Germinal center (tissue), 1 donor: ENCODE measurements at regions not wholly inside any gene's neighbourhood (a gene's known extent, or its start where the extent isn't known, plus 50 kb on each side); places are given as distances from the start of the nearest gene placed in this dataset.
A peak's percentile ranks its signal among the peaks of the same experiment; 100 is the strongest.
"Not testable (repeated sequence)": the region's sequence is repeated elsewhere in the genome, so short reads cannot be mapped to it uniquely, and the experiment has no call there.

Experiments
- DNase-seq: peaks from one replicate; pipeline ENCODE4 v3.0.0; 2012; ENCODE audit warnings: mixed read lengths, low spot score

DNA sequence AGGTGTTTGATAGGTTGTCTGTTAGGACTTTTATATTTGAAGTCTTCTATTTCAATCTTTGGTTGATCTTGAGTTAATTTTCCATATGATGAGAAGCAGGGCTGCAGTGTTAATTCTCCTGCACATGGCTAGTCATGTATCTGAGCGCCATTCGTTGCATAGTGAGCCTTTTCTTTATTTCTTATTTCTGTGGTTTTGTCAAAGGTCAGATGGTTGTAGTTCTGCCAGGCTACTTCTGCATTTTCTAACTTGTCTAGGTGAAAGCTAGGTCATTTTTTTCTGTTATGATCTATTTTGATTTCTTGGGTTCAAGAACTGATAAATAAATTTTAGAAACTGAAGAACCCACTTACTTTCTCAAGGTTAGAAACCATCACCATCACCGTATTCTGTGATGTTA, 56.7 kb downstream of the CCDC74A start:
- no peak for DNase-seq

DNA sequence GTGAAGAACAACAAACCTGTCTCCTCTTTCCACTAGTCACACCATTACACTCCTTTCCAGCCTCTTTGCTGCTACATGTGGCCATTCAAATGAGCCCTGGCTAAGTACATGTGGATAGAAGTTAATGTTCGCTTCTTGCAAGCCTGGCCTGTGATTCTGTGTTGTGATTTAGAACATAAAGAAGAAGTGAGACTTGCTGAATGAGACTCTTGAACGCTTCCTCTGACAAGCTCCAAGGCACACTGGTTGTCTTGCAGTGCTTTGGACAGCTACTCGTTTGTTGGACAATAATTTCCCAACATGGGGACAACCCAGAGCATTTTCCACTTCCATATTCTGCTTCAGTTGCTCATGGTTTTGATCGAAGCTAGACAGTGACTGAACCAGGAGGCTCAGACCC, 57.3 kb downstream of the CCDC74A start:
- peak; percentile 36 for DNase-seq

DNA sequence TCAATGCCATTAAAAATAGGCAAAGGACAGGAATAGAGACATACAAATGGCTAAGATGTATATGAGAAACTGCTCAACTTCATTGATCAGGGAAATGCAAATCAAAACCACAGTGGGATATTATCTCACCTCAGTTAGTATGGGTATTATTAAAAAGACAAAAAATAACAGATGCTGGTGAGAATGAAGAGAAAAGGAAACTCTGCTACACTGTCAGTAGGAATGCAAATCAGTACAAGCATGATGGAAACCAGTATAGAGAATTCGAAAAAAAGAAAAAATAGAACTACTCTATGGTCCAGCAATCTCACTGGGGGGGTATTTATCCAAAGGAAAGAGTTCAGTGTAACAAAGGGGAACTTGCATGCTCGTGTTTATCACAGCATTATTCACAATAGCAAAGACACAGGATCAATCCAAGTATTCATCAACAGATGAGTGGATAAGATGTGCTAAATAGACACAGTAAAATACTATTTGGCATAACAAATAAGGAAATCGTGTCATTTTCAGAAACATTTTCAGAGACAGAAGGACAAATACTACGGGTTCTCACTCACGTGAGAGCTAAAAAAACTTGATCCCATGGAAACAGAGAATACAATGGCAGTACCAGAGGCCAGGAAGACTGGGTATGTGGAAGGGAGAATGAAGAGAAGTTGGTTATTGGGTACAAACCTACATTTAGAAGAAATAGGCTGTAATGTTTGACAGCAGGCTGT, 60.6 kb downstream of the CCDC74A start:
- DNase-seq = peak; percentile 25

DNA sequence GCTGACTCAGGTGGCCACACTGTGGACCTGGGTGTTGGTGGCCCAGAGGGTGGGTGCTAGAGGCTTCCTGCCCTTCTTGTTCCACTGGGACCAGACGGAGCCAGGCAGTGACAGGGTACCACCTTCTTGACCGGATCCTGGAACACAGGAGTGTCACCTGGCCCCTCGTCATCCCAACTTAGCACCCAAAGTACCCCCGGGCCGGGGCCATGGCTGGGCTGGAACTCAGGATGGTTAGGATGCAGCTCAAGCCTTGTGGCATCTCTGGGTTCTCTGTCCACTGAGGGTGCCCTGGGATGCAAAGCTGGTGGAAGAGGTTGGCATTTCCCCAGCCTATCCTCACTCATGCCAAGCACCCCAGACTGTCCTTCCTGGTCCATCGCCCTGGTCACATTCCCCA, 61.4 kb downstream of the CCDC74A start:
- not testable (repeated sequence) for DNase-seq

DNA sequence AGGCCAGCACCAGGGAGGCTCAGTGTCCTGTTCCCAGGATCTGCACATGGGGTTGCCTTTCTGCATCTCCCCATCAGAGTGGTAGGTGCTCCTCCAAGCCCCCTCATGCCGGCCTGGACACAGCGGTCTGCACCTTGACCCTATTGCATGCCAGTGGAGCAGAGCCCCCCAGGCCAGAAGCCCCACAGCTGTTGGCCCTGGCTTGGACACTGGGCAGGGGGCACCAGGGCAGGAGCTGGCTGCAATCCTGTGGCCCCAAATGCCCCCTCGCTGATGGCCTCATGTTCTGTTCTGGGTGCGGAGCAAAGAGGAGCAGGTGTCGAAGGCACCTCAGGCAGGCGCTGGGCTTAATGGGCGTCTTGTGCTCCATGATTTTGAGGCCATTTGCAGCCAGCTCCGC, 62.7 kb downstream of the CCDC74A start:
- DNase-seq = no peak

DNA sequence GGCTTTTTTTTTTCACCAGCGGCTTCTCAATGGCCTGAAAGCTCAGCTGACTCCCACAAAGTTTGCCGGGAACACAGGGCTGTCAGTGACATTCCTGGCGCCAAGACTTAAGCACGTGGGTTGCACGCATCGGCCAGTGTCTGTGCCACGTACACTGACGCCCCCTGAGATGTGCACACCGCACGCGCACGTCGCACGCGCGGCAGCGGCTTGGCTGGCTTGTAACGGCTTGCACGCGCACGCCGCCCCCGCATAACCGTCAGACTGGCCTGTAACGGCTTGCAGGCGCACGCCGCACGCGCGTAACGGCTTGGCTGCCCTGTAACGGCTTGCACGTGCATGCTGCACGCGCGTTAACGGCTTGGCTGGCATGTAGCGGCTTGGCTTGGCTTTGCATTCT, 63.2 kb downstream of the CCDC74A start:
- DNase-seq = no peak

DNA sequence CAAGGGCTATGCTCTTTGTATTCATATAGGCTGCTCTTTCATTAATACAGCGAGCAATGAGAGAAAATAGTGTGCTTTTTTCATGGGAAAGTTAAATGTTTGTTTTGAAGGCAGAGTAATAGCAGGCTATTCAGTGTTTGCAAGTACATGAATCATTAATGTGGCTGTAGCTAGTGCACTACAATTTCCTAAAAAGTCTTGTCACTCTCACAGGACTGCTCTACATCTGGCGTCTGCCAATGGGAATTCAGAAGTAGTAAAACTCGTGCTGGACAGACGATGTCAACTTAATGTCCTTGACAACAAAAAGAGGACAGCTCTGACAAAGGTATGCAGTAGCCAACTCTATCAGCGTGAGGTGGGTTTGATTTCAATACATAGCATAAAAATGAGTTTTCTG, 68.9 kb downstream of the CCDC74A start:
- not testable (repeated sequence) for DNase-seq

DNA sequence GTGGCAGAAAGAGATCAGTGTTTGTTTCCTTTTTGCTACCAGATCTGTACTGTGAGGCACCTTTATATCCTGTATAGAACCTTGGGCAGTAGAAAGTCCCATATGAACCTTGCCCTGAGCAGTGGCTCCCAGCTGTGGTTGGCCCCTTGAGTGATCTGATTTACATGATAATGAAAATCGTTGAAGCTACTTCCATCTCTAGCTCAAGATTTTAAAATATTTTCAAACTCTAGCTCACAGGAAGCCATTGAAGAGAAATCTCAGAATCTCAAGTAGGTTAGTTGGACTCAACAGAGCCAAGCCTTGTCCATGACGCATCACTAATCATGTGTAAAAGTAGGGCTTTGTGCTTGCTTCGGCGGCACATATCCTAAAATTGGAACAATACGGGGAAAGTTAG, 74.8 kb downstream of the CCDC74A start:
- not testable (repeated sequence) for DNase-seq

DNA sequence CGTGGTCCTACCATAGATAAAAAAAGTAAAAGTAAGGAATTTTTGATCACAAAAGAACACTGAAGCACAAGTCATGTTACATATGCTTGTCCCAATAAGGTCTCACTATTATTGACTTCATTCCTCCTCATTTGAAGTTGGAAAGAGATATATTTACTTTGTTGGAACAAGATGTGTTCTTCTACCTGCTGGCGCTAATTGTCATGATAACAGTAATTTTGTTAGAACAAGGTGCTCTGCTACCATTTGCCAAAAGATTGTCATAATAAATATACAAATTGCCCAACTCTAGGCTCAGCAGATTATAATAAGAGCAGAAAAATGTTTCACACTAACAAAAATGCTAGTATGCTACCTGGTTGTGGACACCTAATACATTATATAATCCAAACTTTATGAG, 77.0 kb downstream of the CCDC74A start:
- DNase-seq = not testable (repeated sequence)

DNA sequence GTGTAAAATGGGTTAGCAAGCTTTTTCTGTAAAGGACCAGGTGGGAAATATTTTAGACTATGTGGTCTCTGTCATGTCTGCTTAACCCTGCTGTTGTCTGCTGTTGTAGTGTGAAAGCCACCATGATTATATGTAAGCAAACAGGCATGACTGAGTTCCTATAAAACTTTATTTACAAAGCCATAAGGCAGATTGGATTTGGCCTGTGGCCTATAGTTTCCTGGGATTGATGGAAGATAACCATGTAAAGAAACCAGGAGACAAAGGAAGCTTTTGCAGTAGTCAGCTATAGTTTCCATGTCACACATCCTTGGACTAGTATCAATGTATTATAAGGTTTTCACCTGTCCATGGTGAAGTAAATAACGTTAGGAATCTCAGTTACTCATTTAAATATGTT, 78.7 kb downstream of the CCDC74A start:
- not testable (repeated sequence) for DNase-seq

DNA sequence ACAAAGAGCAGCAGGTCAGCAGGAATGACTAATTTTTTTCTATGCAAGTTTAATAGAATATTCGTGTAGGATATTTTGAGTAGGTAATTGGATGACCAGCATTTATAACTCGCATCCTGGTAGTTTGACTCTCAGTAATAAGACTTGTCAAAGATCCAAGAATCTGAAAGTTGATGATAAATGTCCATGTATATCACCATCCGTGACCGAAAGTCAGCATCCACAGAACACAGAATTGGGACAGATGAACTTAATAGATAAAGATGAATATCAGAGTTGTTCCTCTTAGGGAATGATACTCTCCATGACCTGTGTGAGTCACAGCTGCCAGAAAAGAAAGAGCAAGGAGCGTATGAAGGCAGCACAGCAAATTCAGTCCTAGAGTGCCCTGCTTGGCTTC, 79.4 kb downstream of the CCDC74A start:
- not testable (repeated sequence) for DNase-seq

DNA sequence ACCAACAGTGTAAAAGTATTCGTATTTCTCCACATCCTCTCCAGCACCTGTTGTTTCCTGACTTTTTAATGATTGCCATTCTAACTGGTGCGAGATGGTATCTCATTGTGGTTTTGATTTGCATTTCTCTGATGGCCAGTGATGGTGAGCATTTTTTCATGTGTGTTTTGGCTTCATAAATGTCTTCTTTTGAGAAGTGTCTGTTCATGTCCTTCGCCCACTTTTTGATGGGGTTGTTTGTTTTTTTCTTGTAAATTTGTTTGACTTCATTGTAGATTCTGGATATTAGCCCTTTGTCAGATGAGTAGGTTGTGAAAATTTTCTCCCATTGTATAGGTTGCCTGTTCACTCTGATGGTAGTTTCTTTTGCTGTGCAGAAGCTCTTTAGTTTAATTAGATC, 86.9 kb downstream of the CCDC74A start:
- DNase-seq = not testable (repeated sequence)

DNA sequence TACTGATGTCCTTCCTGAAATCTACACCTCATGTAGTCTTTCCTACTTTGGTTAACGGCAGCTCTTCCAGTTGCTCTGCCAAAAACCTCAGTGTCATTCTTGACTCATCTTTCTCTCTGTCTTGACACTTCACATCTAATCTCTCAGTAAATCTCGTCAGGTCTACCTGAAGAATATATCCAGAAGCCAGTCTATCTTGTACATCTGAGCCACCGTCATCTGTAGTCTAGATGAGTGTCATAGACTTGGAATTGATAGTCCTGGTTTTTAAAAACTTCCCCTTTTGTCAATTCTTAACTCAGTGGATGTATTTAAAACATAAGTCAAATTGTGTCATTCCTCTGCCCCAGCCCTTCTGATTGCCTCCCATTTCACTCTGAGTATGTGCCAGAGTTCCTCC, 90.6 kb downstream of the CCDC74A start:
- DNase-seq = not testable (repeated sequence)

DNA sequence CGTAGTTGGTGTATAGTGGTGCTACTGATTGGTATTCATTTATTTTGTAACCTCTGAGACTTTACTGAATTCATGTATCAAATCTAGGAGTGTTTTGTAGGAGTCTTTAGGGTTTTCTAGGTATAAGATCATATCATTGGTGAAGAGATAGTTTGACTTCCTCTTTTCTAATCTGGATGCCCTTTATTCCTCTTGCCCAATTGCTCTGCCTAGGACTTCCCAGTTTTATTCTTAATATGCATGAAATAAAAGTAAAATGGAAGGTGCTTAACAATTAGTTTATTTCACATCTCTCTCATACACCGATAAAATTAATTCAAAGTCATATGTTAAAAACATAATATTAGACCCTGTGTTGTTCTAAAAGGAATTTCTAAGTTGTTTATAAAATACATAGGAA, 95.2 kb downstream of the CCDC74A start:
- DNase-seq = not testable (repeated sequence)

DNA sequence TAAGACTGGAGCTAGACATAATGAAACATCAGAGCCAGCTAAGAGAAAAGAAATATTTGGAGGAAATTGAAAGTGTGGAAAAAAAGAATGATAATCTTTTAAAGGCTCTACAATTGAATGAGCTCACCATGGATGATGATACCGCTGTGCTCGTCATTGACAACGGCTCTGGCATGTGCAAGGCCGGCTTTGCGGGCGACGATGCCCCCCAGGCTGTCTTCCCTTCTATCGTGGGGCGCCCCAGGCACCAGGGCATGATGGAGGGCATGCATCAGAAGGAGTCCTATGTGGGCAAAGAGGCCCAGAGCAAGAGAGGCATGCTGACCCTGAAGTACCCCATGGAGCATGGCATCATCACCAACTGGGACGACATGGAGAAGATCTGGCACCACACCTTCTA, 98.3 kb downstream of the CCDC74A start:
- DNase-seq = not testable (repeated sequence)

DNA sequence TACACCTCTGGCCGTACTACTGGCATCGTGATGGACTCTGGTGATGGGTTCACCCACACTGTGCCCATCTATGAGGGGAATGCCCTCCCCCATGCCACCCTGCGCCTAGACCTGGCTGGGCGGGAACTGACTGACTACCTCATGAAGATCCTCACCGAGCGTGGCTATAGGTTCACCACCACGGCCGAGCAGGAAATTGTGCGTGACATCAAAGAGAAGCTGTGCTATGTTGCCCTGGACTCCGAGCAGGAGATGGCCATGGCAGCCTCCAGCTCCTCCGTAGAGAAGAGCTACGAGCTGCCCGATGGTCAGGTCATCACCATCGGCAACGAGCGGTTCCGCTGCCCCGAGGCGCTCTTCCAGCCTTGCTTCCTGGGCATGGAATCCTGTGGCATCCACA, 98.9 kb downstream of the CCDC74A start:
- DNase-seq = not testable (repeated sequence)

DNA sequence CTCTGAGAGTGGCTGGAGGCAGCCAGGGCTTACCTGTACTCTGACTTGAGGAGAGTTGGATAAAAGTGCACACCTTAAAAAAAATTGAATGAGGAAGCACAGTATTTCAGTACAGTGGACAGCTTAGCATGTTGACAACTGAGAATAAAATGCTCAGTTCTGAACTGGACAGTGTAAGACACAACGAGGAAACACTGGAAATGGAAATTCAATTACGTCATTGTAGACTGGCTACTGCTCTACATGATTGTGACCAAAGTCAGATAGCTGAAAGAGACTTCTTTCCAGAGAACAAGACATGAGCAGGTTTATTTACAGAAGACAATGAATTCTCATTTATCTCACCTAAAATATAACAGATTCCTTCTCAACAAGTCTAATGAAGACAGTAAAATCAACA, 100.1 kb downstream of the CCDC74A start:
- not testable (repeated sequence) for DNase-seq

DNA sequence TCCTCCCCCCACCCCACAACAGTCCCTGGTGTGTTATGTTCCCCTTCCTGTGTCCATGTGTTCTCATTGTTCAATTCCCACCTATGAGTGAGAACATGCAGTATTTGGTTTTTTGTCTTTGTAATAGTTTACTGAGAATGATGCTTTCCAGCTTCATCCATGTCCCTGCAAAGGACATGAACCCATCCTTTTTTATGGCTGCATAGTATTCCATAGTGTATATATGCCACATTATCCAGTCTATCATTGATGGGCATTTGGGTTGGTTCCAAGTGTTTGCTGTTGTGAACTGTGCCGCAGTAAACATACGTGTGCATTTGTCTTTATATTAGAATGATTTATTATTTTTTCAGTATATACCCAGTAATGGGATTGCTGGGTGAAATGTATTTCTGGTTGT, 104.0 kb downstream of the CCDC74A start:
- not testable (repeated sequence) for DNase-seq

DNA sequence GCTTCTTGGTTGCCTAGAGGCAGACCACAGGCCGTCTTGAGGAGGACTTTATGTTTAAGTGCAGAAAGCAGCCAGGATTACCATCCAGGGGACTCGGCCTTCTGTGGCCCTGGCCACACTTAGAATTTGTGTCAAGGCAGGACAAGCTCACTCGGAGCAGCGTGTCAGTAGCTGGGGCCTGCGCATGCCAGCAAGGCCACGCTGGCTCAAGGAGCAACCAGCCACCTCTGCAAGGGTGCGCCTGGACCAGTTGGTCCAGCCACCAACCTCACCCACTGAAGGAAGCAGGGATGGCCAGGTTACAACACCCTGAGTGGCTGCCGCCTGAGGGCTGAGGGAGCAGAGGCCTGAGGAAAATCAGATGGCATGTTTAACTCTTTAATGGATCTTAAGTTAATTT, 105.7 kb downstream of the CCDC74A start:
- not testable (repeated sequence) for DNase-seq

DNA sequence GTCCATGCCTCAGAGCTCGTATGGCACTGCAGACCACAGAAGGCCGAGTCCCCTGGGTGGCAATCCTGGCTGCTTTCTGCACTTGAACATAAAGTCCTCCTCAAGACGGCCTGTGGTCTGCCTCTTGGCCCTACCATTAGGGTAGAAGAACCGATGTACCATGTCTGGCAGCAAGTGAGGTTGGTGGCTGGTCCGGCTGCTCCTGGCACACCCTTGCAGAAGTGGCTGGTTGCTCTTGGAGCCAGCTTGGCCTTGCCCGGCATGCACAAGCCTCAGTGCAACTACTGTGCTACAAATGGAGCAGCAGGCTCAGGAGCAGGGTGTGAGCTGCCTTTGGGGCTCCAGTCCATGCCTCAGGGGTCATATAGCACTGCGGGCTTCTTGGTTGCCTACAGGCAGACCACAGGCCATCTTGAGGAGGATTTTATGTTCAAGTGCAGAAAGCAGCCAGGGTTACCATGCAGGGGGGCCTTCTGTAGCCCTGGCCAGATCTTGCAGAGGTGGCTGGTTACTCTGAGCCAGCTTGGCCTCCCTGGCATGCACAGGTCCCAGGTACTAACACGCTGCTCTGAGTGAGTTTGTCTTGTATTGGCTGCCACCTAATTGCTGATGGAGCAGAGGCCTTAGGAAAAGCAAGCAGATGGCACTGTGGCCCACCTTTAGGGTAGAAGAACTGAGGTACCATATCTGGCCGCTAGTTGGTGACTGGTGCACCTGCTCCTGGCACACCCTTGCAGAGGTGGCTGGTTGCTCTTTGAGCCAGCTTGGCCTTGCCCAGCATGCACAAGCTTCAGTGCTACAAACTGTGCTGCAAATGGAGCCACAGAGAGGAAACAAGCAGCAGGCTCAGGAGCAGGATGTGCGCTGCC, 106.4 kb downstream of the CCDC74A start:
- DNase-seq = not testable (repeated sequence)

DNA sequence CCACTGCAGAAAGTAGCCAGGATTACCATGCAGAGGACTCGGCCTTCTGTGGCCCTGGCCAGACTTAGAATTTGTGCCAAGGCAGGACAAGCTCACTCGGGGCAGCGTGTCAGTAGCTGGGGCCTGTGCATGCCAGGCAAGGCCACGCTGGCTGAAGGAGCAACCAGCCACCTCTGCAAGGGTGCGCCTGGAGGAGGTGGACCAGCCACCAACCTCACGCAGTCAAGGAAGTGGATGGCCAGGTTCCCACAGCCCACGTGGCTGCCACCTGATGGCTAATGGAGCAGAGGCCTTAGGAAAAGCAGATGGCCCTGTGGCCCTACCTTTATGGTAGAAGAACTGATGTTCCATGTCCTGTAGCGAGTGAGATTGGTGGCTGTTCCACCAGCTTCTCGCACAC, 107.9 kb downstream of the CCDC74A start:
- DNase-seq = no peak

DNA sequence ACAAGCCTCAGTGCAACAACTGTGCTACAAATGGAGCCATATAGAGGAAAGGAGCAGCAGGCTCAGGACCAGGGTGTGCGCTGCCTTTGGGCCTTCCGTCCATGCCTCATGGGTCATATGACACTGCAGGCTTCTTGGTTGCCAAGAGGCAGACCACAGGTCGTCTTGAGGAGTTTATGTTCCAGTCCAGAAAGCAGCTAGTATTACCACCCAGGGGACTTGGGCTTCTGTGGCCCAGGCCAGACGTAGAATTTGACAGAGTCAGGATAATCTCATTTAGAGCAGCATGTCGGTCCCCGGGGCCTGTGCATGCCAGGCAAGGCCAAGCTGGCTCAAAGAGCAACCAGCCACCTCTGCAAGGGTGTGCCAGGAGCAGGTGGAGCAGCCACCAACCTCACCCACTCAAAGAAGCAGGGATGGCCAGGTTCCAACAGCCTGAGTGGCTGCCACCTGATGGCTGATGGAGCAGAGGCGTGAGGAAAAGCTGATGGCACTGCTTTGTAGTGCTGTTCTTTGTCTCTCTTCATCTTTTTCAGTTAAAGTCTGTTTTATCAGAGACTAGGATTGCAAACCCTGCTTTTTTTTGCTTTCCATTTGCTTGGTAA, 109.1 kb downstream of the CCDC74A start:
- not testable (repeated sequence) for DNase-seq
